SH-SY5Y (cell line): ENCODE measurements at regions not wholly inside any gene's neighbourhood (a gene's known extent, or its start where the extent isn't known, plus 50 kb on each side); places are given as distances from the start of the nearest gene placed in this dataset.

ENCODE experiments used
- GATA2 ChIP-seq: IDR thresholded peaks from 2 replicates; pipeline ENCODE4 v1.6.1; 2011; ENCODE audit warnings: mild to moderate bottlenecking, low read depth, low read length
- GATA3 ChIP-seq: IDR thresholded peaks from 2 replicates; pipeline ENCODE4 v1.6.1; 2011; ENCODE audit warnings: low read depth, mild to moderate bottlenecking, low read length, moderate library complexity

DNA sequence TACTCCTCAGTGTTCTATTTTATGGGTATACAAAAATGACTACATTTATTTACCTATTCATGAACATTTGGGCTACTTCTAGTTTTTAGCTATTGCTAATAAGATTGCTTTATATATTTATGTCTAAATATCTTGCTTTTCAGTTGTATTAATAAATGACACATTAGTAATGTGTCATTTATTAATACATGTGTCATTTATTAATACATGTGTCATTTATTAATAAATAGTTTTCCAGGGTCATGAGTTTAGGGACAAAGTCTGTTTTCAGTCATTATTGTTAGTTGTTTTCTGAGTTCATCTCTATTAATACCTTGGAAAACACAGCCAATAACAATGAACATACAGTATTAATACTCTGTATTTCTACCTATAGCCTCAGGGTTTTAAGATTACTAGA, 1630.7 kb upstream of the IGFBP7 start:
- TF ChIP-seq GATA3 (no peak), GATA2 (no peak)

DNA sequence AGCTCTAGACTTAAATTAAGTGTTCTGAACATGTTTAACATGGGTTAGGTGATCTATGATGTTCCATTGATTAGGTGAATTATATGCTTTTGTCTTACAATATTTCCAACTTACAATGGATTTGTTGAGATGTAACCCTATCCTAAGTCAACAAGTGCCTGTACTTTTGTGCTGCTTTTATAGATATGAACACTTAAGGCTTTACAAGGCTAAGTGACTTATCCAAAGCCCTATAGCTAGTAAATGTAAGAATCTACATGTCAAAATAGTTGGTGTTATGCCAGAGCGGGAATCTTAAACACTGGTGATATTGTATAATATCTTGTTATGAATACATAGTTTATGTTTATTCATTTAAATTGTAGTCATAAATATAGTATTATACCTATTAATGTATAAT, 1629.1 kb upstream of the IGFBP7 start:
- TF ChIP-seq GATA3 (no peak), GATA2 (no peak)

DNA sequence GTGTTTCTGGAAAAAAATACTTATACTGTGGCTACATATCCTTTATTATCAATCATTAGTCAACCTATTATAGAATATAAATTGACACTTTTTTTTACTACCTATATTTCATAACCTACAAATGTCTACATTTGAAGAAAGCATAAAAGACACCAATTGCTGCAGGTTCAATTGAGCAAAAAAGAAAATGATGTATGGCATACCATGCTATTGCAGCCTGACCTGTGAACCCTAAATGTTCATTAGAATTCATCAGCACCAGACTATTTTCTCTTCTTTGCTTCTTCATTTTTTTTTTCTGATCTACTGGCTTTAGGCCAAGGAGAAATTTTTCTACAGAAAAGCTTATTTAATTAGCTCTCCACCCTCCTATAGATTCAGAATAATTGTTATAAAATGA, 1628.2 kb upstream of the IGFBP7 start:
- TF ChIP-seq GATA2 (no peak), GATA3 (no peak)

DNA sequence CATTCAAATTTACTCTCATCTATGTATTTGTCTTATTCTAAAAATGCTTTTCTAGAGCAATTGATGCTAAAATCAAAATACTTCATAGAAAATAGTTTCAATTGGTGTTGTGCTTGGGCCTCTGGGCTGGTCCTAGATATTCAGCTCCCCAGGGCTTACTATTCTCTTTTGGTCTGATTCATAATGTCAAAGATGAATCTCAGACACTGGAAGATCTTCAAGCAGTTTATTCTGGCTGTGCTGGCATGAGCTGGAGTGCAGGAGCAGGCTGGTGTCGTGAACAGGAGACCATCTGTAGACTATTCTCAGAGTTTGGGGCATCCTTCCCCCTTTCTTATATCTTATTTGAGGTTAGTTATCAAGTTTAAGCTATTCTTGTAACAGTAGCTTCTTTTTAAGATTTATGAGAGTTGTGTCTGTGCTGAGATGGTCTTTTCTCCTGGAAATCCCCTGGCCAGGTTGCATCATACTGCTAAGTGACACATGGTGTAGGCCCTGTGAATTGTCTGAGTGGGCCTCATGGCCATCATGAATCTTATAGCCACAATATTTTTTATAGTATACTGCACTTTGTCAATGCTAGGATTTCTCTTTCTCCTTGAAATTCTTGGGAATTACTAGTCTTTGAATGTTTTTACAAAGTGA, 1624.0 kb upstream of the IGFBP7 start:
- TF ChIP-seq GATA3 (no peak), GATA2 (no peak)

DNA sequence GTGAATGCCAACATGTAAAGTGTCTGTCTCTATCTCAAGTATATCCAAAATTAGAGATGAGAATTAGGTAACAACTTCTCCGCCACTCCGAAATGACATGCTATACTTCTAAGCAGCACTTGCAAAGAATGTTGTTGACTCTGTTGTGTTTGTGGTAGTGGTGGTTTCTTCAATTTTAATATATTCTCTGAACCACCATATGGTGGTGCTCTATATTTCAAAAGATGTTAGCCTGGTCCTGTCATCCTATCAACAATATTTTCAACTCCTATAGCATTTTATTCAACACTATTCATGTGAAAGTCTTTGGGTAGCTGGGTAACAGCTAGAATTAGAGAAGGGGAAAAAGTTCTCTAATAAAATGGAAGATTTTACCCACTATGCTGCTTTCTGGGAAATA, 1622.8 kb upstream of the IGFBP7 start:
- no peak for TF ChIP-seq GATA3
- no peak for TF ChIP-seq GATA2

DNA sequence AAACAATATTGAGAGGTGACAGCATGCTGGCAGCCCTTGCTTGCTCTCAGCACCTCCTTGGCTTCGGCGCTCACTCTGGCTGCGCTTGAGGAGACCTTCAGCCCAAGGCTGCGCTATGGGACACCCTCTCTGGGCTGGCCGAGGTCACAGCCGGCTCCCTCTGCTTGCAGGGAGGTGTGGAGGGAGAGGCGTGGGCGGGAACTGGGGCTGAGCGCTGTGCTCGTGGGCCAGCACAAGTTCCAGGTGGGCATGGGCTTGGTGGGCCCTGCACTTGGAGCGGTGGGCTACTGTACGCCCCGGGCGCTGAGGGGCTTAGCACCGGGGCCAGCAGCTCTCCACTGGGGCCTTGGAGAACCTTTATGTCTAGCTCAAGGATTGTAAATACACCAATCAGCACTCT, 1613.8 kb upstream of the IGFBP7 start:
- TF ChIP-seq GATA2 (no peak), GATA3 (no peak)

DNA sequence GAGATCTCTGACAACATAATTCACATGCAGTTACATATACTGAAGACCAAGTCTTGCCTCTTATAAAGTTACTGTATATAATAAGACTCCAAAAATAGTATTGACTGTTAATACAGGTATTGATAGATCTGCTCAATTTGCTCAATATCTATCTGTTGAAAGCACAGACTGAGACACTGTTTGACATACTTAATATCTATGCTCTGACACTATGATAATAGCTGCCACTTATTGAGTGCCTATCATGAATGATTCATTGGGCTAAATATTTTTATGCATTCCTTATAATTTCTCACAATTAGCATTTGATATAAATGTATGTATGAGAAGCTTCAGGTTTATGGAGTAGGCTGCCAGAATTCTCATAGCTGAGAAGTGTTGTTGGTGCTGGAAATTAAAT, 1600.9 kb upstream of the IGFBP7 start:
- TF ChIP-seq GATA3: no peak
- no peak for TF ChIP-seq GATA2

DNA sequence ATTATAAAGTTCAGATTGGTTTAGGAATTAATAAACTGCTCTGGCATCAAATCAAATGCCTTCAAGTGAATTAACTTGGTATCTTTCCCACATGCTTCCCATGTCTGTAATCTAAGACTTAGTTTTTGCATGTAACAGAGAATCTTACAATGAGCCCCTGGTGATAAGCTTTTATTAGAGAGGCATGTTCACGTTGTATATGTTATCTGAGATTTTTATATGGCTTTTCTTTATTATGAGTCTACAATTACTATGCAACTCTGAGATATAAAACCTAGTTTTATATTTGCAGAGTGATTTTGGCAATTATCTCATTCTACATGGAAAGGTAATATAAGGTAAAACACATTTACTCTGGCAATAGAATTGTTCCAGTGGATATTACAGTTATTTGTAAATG, 1578.4 kb upstream of the IGFBP7 start:
- TF ChIP-seq GATA3 (no peak), GATA2 (no peak)

DNA sequence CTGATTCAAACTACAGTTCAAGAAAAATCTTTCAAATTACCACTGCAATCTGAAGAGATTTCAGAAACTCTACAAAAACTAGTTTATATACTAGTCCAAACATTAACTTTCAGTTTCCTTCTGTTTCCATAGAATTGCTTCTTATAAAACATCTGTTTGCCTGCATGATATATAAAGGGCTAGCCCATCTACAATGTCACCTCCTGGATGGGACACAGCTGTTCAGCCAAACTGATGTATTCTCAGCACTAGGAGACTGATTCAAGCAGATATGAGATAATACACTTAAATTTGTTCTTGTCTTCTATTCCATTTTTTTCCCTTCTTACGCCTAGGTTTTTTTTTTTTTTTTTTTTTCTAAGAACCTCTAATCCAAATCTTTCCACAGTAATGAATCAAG, 1569.7 kb upstream of the IGFBP7 start:
- TF ChIP-seq GATA3: no peak

DNA sequence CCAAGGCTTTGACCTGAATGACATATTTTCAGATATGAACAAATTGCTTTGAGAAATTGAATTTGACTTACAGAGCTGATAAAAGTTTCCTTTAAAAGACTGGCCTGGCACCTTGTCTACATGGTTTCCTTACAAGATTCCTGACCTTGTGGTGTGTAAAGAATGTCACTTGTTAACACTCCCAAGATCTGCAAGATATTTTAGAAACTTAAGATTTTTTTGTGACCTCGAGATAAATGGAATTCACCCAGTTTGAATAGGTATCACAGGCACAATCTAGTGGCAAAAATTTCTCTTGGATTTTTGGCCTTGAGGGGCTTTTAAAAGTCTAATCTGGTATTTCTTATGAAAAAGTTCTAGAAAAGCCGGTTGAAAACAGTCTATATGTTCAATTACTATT, 1568.9 kb upstream of the IGFBP7 start:
- TF ChIP-seq GATA3 (no peak), GATA2 (no peak)

DNA sequence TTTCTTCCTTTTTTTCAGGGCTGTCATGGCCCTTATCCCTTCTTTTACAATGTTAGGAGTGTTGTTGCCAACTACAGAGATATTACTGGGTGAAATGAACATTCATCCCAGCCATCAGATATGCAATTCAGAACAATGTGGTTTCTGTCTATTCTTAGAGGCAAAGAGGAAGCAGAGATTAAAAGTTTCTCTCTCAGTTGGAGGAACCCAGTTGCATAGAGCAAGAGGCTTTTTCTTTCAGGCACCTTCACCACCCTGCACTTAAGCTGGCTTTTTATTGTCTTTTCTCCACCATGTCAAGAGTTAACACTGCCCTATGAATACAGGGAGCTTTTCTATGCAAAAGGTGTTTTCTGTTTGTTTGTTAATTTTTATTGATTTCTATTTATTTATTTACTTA, 1559.6 kb upstream of the IGFBP7 start:
- TF ChIP-seq GATA2 (no peak), GATA3 (no peak)

DNA sequence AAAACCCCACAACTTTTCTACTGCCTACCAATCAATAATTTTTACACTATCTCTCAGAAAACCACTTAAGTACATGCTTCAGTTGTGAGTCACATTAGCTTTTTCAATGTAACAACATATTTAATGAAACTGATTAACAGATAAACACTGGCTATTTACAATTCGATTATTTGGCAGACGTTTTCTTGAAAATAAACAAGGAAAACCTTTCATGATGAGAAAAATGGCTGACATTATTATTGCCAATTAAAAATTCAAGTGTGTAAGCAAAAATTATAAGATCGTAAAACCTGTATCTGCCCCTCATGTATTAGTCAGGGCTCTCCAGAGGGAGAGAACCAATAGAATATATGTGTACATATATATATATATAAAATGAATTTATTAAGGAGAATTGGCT, 1555.5 kb upstream of the IGFBP7 start:
- TF ChIP-seq GATA2 (no peak), GATA3 (no peak)

DNA sequence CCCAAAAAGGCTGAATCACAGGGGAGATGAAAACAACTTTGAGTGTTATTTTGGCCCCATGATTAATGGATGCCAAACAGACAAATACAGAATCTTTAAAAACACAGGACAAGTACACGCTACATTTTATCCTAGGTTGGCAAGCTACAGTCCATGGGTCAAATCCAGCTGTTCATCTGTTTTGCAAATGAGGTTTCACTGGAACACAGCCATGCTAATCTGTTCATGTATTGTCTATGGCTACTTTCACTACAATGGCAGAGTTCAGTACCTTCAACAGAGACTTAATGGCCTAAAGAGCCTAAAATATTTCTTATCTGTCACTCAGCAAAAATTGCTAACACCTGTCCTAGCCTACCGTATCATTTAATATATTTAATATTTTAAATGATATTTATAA, 1548.5 kb upstream of the IGFBP7 start:
- no peak for TF ChIP-seq GATA3
- no peak for TF ChIP-seq GATA2

DNA sequence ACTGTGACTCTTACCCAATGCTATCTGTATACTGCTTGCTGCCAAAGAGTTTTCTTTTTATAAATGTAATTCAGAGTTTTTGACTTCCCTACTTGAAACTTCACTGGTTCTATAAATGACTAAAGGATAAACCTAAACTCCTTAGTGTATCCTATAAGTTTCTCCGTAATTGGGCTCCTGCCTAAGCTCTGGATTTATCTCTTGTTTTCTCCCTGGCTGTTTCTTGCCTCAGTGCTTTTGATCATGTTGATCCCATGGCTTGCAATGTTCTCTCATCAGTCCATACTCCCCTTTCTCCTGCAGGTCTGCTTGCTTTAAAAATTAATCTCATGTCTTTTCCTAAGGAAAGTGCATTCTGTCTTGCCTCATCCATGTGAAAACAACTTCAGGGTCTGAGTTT, 1543.1 kb upstream of the IGFBP7 start:
- TF ChIP-seq GATA3 (no peak), GATA2 (no peak)

DNA sequence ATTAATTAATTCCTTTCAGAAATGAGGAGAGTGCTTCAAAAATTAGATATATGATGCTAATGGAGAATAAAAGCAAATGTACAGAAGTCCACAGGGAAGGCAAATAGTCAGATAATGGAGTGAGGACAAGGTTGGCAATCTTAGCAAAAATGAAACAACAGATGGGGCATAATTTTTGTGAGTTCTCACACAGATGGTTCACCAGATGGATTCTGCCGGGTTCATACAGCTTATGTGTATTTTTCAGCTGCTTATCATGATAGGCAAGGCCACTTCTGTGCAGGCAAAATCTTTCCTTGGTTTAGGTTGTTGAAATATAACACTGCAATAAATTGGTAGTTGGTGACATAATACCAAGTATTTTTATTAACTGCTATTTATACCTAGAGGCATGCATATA, 1539.0 kb upstream of the IGFBP7 start:
- TF ChIP-seq GATA2 (no peak), GATA3 (no peak)

DNA sequence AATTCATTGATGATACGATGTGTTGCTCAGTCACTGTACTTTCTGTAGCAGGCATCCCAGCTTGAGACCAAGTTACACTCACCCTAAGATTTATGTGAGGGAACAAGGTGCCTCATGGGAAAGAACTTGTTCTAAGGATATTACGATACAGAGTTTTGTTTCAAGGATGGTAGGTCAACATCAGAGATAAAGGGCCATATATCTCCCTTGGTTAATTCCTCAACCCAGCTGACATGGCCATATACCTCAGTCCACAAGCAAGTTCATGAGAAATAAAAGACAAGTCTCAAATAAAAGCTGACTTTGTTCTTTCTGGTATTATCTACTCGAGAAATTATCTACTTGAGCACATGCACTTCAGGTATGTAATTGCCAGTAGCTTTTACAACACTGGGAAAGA, 1535.9 kb upstream of the IGFBP7 start:
- TF ChIP-seq GATA2: no peak
- no peak for TF ChIP-seq GATA3
